PC-9 (cell line): ENCODE measurements at regions not wholly inside any gene's neighbourhood (a gene's known extent, or its start where the extent isn't known, plus 50 kb on each side); places are given as distances from the start of the nearest gene placed in this dataset.

Experiments used
- BruUV-seq: library from RNA; stranded (reverse); fragments of 400-500 nt; replicated peaks from 2 replicates; lab custom pipeline; 2021; lab: Mats Ljungman, UMichigan
- CTCF ChIA-PET: fragments of 300-600 bp; sonication (Branson Sonifier 250); formaldehyde crosslinking; loops from one replicate; lab custom pipeline; 2022; ENCODE audit warnings: antibody characterized with exemption; lab: Charles Lee
- POLR2A ChIA-PET: fragments of 300-600 bp; sonication (Branson Sonifier 250); formaldehyde crosslinking; loops from one replicate; lab custom pipeline; 2022; ENCODE audit warnings: antibody characterized with exemption; ENCODE audit not compliant: unreplicated experiment; lab: Charles Lee
- DNase-seq, 2 experiments: peaks; one replicate each; pipeline versions ENCODE4 v3.0.0 to v3.0.0-alpha.2; 2015 to 2022; ENCODE audit warnings: mixed read lengths in 1 of 2
- H2AFZ ChIP-seq: fragments of 200-600 bp; sonication (generic); 2 replicates; pipeline ENCODE4 v1.8.1; 2017; ENCODE audit warnings: antibody characterized with exemption
- H3F3A ChIP-seq: fragments of 200-600 bp; sonication (generic); 2 replicates; pipeline ENCODE4 v1.8.1; 2017; ENCODE audit warnings: antibody characterized with exemption, mild to moderate bottlenecking, low read depth; ENCODE audit not compliant: insufficient read depth
- H3K27ac ChIP-seq: fragments of 200-600 bp; sonication (generic); 2 replicates; pipeline ENCODE4 v1.6.1; 2016; ENCODE audit warnings: mixed run types
- H3K27me3 ChIP-seq: fragments of 200-600 bp; sonication (generic); 2 replicates; pipeline ENCODE4 v1.6.1; 2016; ENCODE audit warnings: low read depth, mixed run types; ENCODE audit not compliant: insufficient read depth
- H3K36me3 ChIP-seq: fragments of 200-600 bp; sonication (generic); 2 replicates; pipeline ENCODE4 v1.6.1; 2016; ENCODE audit warnings: low read depth, mixed run types
- H3K4me1 ChIP-seq: fragments of 200-600 bp; sonication (generic); replicated peaks from 2 replicates; pipeline ENCODE4 v1.6.1; 2016; ENCODE audit warnings: mixed run types; ENCODE audit not compliant: insufficient read depth
- H3K4me2 ChIP-seq: fragments of 200-600 bp; sonication (generic); 2 replicates; pipeline ENCODE4 v1.6.1; 2017; ENCODE audit warnings: mixed run types
- H3K4me3 ChIP-seq: fragments of 200-600 bp; sonication (generic); 2 replicates; pipeline ENCODE4 v1.6.1; 2016; ENCODE audit warnings: mixed run types
- H3K79me2 ChIP-seq: fragments of 200-600 bp; sonication (generic); 2 replicates; pipeline ENCODE4 v1.6.1; 2017; ENCODE audit warnings: low read depth, mixed run types
- H3K9me2 ChIP-seq: fragments of 200-600 bp; sonication (generic); 2 replicates; pipeline ENCODE4 v1.8.1; 2017; ENCODE audit warnings: mild to moderate bottlenecking; ENCODE audit not compliant: insufficient read depth
- H3K9me3 ChIP-seq: fragments of 200-600 bp; sonication (generic); 2 replicates; pipeline ENCODE4 v1.8.1; 2016; ENCODE audit warnings: low read depth; ENCODE audit not compliant: insufficient read depth
- H4K20me1 ChIP-seq: fragments of 200-600 bp; sonication (generic); 2 replicates; pipeline ENCODE4 v1.8.1; 2017; ENCODE audit not compliant: insufficient read depth
- CTCF ChIP-seq: fragments of 200-600 bp; sonication (generic); conservative IDR thresholded peaks from 2 replicates; pipeline ENCODE4 v1.6.1; 2017; ENCODE audit warnings: mixed run types, antibody characterized with exemption, mild to moderate bottlenecking, moderate library complexity
- EZH2 ChIP-seq: fragments of 200-600 bp; sonication (generic); IDR thresholded peaks from 2 replicates; pipeline ENCODE4 v1.8.0; 2017; ENCODE audit warnings: antibody characterized with exemption, low read depth
- intact Hi-C: fragments of 100-400 bp; cut with micrococcal nuclease; formaldehyde crosslinking; loops from one replicate; pipeline ENCODE4 v1.10.0; 2022; ENCODE audit not compliant: unreplicated experiment

GRCh38 chr1:30378991-30379581 is 344.3 kb downstream of the MATN1 start:
- CTCF ChIA-PET: no interaction called here
- DNase-seq: no peak
- Histone ChIP-seq H3K4me1 (no peaks in the 10 kb centered on the region), H3K36me3 (no peaks in the 10 kb centered on the region), H4K20me1 (no peaks in the 10 kb centered on the region), H3K4me2 (no peak overlapping the region), H3K4me3 (no peak overlapping the region), H3K79me2 (no peaks in the 10 kb centered on the region), H3F3A (no peaks in the 10 kb centered on the region), H3K9me3 (no peaks in the 10 kb centered on the region), H3K9me2 (no peaks in the 10 kb centered on the region), H3K27me3 (peaks cover 22% of the 10 kb centered on the region; the same call in 1 of the 2 replicates), H3K27ac (no peak overlapping the region), H2AFZ (no peak overlapping the region)
- TF ChIP-seq EZH2 (no peak), CTCF (no peak)
- no TSS peak for BruUV-seq
- intact Hi-C loops: no loop called here
- POLR2A ChIA-PET: no interaction called here

DNA sequence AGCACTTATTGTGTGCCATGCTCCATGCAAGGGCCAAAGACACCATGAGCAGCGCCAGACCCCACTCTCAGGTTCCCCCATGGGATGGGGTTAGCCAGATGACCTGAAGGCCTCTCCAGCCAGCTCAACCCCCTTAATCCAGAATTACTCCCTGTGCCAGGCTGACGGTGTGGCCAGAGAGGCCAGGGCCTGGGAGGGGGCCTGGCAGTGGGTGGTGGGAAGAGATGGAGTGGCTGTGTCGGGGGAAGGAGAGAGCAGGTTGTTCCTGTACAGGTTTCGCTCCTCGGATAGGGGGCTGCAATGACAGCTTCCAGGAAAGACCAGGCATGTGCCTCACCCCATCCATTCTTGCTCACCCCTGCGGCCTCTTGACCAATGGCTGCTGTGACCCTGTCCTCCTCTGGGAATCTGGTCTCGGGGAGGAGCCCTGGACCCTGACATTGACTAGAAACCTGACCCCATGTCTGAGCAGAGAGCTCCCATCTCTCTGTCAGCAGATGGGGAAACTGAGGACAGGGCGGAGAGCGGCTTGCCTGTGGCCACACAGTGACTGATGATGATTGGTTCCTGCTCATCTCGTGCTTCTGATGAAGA is 345.3 kb downstream of the MATN1 start:
- no peaks in the 10 kb centered on the region for H3K36me3 ChIP-seq
- H2AFZ ChIP-seq: no peak overlapping the region
- H3K4me3 ChIP-seq: no peak overlapping the region
- peaks cover 22% of the 10 kb centered on the region; the same call in 1 of the 2 replicates for H3K27me3 ChIP-seq
- H3K4me1 ChIP-seq: no peaks in the 10 kb centered on the region
- no peaks in the 10 kb centered on the region for H4K20me1 ChIP-seq
- ChIA-PET POLR2A (no interaction called here), CTCF (no interaction called here)
- TF ChIP-seq EZH2 (no peak), CTCF (no peak)
- H3K9me2 ChIP-seq: no peaks in the 10 kb centered on the region
- no TSS peak for BruUV-seq
- H3K27ac ChIP-seq: no peak overlapping the region
- intact Hi-C loops: no loop called here
- no peaks in the 10 kb centered on the region for H3K79me2 ChIP-seq
- H3K9me3 ChIP-seq: no peaks in the 10 kb centered on the region
- DNase-seq: no peak
- H3K4me2 ChIP-seq: no peak overlapping the region
- H3F3A ChIP-seq: no peaks in the 10 kb centered on the region

DNA sequence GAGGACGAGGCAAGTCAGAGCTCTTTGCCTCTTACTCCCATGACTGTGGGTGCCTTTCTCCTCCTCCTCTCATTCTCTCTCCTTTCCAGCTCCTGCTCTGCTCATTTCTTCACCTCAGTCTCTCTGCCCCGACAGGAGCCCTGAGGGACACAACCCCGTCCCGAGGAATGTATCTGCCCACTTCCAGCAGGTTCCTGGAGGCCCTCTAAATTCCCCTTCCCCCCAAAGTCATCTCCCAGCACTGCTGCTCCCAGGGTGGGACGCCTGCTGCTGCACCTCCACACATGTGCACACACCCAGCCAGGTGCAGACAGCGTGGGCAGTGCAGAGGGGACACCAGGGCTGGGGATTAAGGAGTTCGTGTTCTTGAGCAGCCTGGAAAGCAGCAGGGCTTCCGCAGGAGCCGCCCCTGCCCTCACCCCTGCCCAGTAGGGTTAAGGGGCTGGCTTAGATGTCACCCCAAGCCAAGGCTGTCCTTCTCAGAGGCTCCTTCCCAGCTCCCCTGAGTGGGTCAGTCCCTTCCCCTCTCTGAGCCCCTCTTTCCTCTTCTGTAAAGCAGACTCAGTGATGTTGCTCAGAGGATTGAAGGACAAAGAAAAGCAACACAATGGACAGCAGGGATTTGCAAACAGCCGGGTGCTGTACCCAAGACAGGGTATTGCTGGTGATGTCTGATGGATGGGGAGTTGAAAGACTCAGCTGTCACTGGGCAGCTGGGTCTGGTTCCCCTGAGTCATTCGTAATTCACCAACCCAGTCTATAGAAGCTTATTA is 346.0 kb downstream of the MATN1 start:
- Histone ChIP-seq H3K79me2 (no peaks in the 10 kb centered on the region), H3K4me2 (no peak overlapping the region), H3K27me3 (peaks cover 22% of the 10 kb centered on the region; the same call in 1 of the 2 replicates), H2AFZ (no peak overlapping the region), H3K36me3 (no peaks in the 10 kb centered on the region), H4K20me1 (no peaks in the 10 kb centered on the region), H3K4me3 (no peak overlapping the region), H3K9me2 (no peaks in the 10 kb centered on the region), H3K9me3 (no peaks in the 10 kb centered on the region), H3K4me1 (no peaks in the 10 kb centered on the region), H3K27ac (no peak overlapping the region), H3F3A (no peaks in the 10 kb centered on the region)
- no peak for DNase-seq
- no TSS peak for BruUV-seq
- TF ChIP-seq EZH2: no peak
- no peak for TF ChIP-seq CTCF
- intact Hi-C loops: no loop called here
- ChIA-PET POLR2A (no interaction called here), CTCF (no interaction called here)
